ENCODE measurements at regions not wholly inside any gene's neighbourhood (a gene's known extent, or its start where the extent isn't known, plus 50 kb on each side); places are given as distances from the start of the nearest gene placed in this dataset.

GRCh38 chr13:68359105-68359504 is 1129.0 kb upstream of the PCDH9 start:
- TF ChIP-seq, protein P1, sequence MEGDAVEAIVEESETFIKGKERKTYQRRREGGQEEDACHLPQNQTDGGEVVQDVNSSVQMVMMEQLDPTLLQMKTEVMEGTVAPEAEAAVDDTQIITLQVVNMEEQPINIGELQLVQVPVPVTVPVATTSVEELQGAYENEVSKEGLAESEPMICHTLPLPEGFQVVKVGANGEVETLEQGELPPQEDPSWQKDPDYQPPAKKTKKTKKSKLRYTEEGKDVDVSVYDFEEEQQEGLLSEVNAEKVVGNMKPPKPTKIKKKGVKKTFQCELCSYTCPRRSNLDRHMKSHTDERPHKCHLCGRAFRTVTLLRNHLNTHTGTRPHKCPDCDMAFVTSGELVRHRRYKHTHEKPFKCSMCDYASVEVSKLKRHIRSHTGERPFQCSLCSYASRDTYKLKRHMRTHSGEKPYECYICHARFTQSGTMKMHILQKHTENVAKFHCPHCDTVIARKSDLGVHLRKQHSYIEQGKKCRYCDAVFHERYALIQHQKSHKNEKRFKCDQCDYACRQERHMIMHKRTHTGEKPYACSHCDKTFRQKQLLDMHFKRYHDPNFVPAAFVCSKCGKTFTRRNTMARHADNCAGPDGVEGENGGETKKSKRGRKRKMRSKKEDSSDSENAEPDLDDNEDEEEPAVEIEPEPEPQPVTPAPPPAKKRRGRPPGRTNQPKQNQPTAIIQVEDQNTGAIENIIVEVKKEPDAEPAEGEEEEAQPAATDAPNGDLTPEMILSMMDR (IDR thresholded peaks at IDR 0.05), result no peak
- TF ChIP-seq TCF7L2 (IDR thresholded peaks at IDR 0.05; ENCODE audit: low read depth, low read length), result 0 out of 2 replicates have a peak, but pooled peaks have one; percentile 19
- Histone ChIP-seq H3K9me3 (ENCODE audit: control insufficient read depth, insufficient read depth, low read depth, low read length) (no peaks in the 10 kb centered on the region), H3K4me1 (ENCODE audit: control insufficient read depth, insufficient read depth, low read length) (no peaks in the 10 kb centered on the region; the same call in 1 of the 2 replicates), H3K36me3 (ENCODE audit: control insufficient read depth, insufficient read depth, low read length) (no peaks in the 10 kb centered on the region), H3K4me3 (ENCODE audit: low read depth in 2 of 2, low read length in 2 of 2) (no peak overlapping the region), H3K27ac (ENCODE audit: low read length) (peak overlapping the region; percentile 84), H3K27me3 (ENCODE audit: control insufficient read depth, insufficient read depth, low read length) (no peaks in the 10 kb centered on the region)
- no peak for DNase-seq (ENCODE audit: low read depth, low spot score)
- ChIA-PET CTCF (no interaction called here), POLR2A (interaction anchor here (0.7 kb wide), 1 partner anchor 985 kb away, joined by 3 read pairs; no protein-coding TSS in a partner anchor)
- in situ Hi-C loops (cut with HindIII; ENCODE audit: low pct_unique_long_range_greater_than_20kb, low sequenced_read_pairs), result no loop called here
- intact Hi-C loops (cut with micrococcal nuclease; ENCODE audit: unreplicated experiment), result no loop called here
- no peak for ATAC-seq
- BruUV-seq (replicated peaks), result no TSS peak

- CTCF ChIA-PET, result no interaction called here
- ATAC-seq (peak; percentile 80), DNase-seq (ENCODE audit: low read depth, low spot score) (no peak)
- BruUV-seq (replicated peaks), result no TSS peak
- in situ Hi-C loops (cut with HindIII; ENCODE audit: low pct_unique_long_range_greater_than_20kb, low sequenced_read_pairs) (no loop called here), intact Hi-C loops (cut with micrococcal nuclease; ENCODE audit: unreplicated experiment) (no loop called here)
- no peaks in the 10 kb centered on the region; the same call in 1 of the 2 replicates for H3K9me3 ChIP-seq (ENCODE audit: control insufficient read depth, insufficient read depth, low read depth, low read length)
- no peaks in the 10 kb centered on the region; the same call in 1 of the 2 replicates for H3K4me1 ChIP-seq (ENCODE audit: control insufficient read depth, insufficient read depth, low read length)
- no peaks in the 10 kb centered on the region for H3K27me3 ChIP-seq (ENCODE audit: control insufficient read depth, insufficient read depth, low read length)
- H3K36me3 ChIP-seq (ENCODE audit: control insufficient read depth, insufficient read depth, low read length), result no peaks in the 10 kb centered on the region
- POLR2A ChIA-PET, result no interaction called here
- H3K4me3 ChIP-seq (ENCODE audit: low read depth in 2 of 2, low read length in 2 of 2), result no peak overlapping the region
- TF ChIP-seq TCF7L2 (IDR thresholded peaks at IDR 0.05; ENCODE audit: low read depth, low read length), result peak; percentile 62; the same call in 1 of the 2 replicates
- TF ChIP-seq, protein P2, sequence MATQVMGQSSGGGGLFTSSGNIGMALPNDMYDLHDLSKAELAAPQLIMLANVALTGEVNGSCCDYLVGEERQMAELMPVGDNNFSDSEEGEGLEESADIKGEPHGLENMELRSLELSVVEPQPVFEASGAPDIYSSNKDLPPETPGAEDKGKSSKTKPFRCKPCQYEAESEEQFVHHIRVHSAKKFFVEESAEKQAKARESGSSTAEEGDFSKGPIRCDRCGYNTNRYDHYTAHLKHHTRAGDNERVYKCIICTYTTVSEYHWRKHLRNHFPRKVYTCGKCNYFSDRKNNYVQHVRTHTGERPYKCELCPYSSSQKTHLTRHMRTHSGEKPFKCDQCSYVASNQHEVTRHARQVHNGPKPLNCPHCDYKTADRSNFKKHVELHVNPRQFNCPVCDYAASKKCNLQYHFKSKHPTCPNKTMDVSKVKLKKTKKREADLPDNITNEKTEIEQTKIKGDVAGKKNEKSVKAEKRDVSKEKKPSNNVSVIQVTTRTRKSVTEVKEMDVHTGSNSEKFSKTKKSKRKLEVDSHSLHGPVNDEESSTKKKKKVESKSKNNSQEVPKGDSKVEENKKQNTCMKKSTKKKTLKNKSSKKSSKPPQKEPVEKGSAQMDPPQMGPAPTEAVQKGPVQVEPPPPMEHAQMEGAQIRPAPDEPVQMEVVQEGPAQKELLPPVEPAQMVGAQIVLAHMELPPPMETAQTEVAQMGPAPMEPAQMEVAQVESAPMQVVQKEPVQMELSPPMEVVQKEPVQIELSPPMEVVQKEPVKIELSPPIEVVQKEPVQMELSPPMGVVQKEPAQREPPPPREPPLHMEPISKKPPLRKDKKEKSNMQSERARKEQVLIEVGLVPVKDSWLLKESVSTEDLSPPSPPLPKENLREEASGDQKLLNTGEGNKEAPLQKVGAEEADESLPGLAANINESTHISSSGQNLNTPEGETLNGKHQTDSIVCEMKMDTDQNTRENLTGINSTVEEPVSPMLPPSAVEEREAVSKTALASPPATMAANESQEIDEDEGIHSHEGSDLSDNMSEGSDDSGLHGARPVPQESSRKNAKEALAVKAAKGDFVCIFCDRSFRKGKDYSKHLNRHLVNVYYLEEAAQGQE (IDR thresholded peaks at IDR 0.05; ENCODE audit: insufficient read depth in 1 of 2, low read depth in 2 of 2, low read length in 1 of 2), result no peak
- TF ChIP-seq POLR2AphosphoS5 (IDR thresholded peaks at IDR 0.05; ENCODE audit: low read depth, low read length), result peak; percentile 26; the same call in 1 of the 2 replicates
- H3K27ac ChIP-seq (ENCODE audit: low read length), result peak overlapping the region; percentile 84
Measured at GRCh38 chr13:68358294-68358705, 1128.2 kb upstream of the PCDH9 start.

GRCh38 chr13:68350554-68350953 is 1120.4 kb upstream of the PCDH9 start:
- TF ChIP-seq, protein P1 (IDR thresholded peaks at IDR 0.05), result no peak
- TF ChIP-seq TCF7L2 (IDR thresholded peaks at IDR 0.05; ENCODE audit: low read depth, low read length), result no peak
- no peak for TF ChIP-seq SIN3A (IDR thresholded peaks at IDR 0.05; ENCODE audit: borderline replicate concordance, insufficient read depth, low read depth, low read length)
- TF ChIP-seq, protein P2 (IDR thresholded peaks at IDR 0.05; ENCODE audit: insufficient read depth in 1 of 2, low read depth in 2 of 2, low read length in 1 of 2), result no peak
- no peak for TF ChIP-seq POLR2AphosphoS5 (IDR thresholded peaks at IDR 0.05; ENCODE audit: low read depth, low read length)
- no peaks in the 10 kb centered on the region for H3K27me3 ChIP-seq (ENCODE audit: control insufficient read depth, insufficient read depth, low read length)
- no peak overlapping the region for H3K27ac ChIP-seq (ENCODE audit: low read length)
- no TSS peak for BruUV-seq (replicated peaks)
- no peaks in the 10 kb centered on the region for H3K4me1 ChIP-seq (ENCODE audit: control insufficient read depth, insufficient read depth, low read length)
- no peak overlapping the region for H3K4me3 ChIP-seq (ENCODE audit: low read depth in 2 of 2, low read length in 2 of 2)
- ATAC-seq (no peak), DNase-seq (ENCODE audit: low read depth, low spot score) (no peak)
- no peaks in the 10 kb centered on the region; the same call in 1 of the 2 replicates for H3K9me3 ChIP-seq (ENCODE audit: control insufficient read depth, insufficient read depth, low read depth, low read length)
- CTCF ChIA-PET, result no interaction called here
- intact Hi-C loops (cut with micrococcal nuclease; ENCODE audit: unreplicated experiment), result no loop called here
- in situ Hi-C loops (cut with HindIII; ENCODE audit: low pct_unique_long_range_greater_than_20kb, low sequenced_read_pairs), result no loop called here
- no peaks in the 10 kb centered on the region for H3K36me3 ChIP-seq (ENCODE audit: control insufficient read depth, insufficient read depth, low read length)
- POLR2A ChIA-PET, result no interaction called here
